Skin epidermis (tissue), 12 donors: ENCODE measurements at regions not wholly inside any gene's neighbourhood (a gene's known extent, or its start where the extent isn't known, plus 50 kb on each side); places are given as distances from the start of the nearest gene placed in this dataset.
"Not testable (repeated sequence)": the region's sequence is repeated elsewhere in the genome, so short reads cannot be mapped to it uniquely, and the experiment has no call there.

ENCODE experiments used
- H3K27ac ChIP-seq, 21 experiments: fragments of 200-600 bp; sonication (generic) in 11 of 21; one replicate each; pipeline ENCODE4 v1.5.0; 2020; ENCODE audit warnings: mild to moderate bottlenecking in 3 of 21, inconsistent platforms in 2 of 21, moderate library complexity in 2 of 21
- H3K4me3 ChIP-seq, 7 experiments: fragments of 200-600 bp; sonication (generic) in 2 of 7; one replicate each; pipeline ENCODE4 v1.5.0; 2020; ENCODE audit warnings: inconsistent platforms in 2 of 7, mild to moderate bottlenecking in 2 of 7, moderate library complexity in 1 of 7

GRCh38 chrX:95945528-95945927, 739.1 kb upstream of the DIAPH2 start:
- no peak overlapping the region for H3K4me3 ChIP-seq
- H3K27ac ChIP-seq, result no peak overlapping the region

GRCh38 chrX:95949588-95949987, 735.1 kb upstream of the DIAPH2 start:
- Histone ChIP-seq H3K4me3 (no peak overlapping the region), H3K27ac (no peak overlapping the region)

- H3K27ac ChIP-seq, result no peak overlapping the region
- no peak overlapping the region for H3K4me3 ChIP-seq
These were observed 734.0 kb upstream of the DIAPH2 start for GRCh38 chrX:95950679-95951078.

GRCh38 chrX:95953564-95953963, 731.1 kb upstream of the DIAPH2 start:
- no peak overlapping the region for H3K4me3 ChIP-seq
- no peak overlapping the region for H3K27ac ChIP-seq

DNA sequence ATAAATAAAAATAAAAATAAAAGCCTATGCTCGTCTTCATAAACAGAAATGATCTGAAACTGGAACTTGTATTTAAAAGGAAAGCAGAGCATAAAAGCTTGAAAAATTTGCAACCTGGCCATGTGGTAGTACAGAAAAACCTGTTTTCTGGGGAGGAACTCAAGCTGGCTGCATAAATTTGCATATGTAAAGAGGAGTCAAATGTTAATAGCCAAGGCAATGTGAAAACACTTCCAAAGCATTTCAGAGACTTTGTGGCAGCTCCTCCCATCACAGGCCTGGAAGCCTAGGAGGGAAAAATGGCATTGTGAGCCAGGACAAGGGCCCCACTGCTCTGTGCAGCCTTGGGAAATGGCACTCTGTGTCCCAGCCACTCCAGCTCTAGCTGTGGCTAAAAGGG, 727.9 kb upstream of the DIAPH2 start:
- H3K4me3 ChIP-seq, result no peak overlapping the region
- H3K27ac ChIP-seq, result no peak overlapping the region

- not testable (repeated sequence) for H3K27ac ChIP-seq, H3K4me3 ChIP-seq
These were observed 711.1 kb upstream of the DIAPH2 start for GRCh38 chrX:95973456-95974095.

DNA sequence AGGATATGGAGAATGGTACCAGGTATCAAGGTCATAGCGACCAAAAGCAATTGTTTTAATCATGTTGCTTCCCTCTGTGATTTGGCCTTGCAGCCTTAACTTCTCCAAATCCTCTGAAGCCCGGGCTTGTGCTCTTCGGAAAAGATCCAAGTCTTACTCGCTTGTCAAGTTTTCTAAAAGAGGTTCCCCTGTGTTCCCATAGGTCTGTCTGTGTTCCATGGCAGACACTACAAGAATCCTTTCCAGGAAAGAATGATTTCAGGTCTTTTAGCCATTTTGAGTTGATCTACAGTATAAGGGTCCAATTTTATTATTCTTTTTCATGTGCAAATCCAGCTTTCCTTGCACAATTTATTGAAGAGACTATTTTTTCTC, 710.6 kb upstream of the DIAPH2 start:
- H3K27ac ChIP-seq, result no peak overlapping the region

GRCh38 chrX:95974890-95975289, 709.8 kb upstream of the DIAPH2 start:
- no peak overlapping the region for H3K27ac ChIP-seq

More for the DNA sequence above, 710.6 kb upstream of the DIAPH2 start:
- H3K4me3 ChIP-seq, result no peak overlapping the region

DNA sequence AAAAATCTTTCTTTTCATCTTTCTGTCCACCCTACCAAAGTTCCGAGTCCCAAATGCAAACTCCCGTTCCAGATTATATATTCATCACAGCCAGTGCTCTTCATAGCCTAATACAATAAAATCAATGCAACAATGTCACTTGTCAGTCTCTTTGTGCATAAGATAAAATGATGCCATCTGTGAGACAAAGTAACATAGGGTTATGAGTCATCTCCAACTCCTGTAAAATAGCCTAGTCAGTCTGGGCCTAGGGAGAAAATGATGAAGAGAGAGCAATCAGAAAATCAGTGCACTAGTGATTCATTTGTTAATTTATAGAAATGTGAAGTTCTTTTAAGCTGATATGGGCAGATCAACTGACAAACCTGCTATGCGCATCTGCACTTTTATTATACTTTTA, 689.1 kb upstream of the DIAPH2 start:
- H3K4me3 ChIP-seq, result no peak overlapping the region
- H3K27ac ChIP-seq, result no peak overlapping the region

More at GRCh38 chrX:95974890-95975289, 709.8 kb upstream of the DIAPH2 start:
- no peak overlapping the region for H3K4me3 ChIP-seq

- Histone ChIP-seq H3K4me3 (no peak overlapping the region), H3K27ac (no peak overlapping the region)
These were observed 688.3 kb upstream of the DIAPH2 start for GRCh38 chrX:95996294-95996693.

GRCh38 chrX:96002431-96002830, 682.2 kb upstream of the DIAPH2 start:
- H3K4me3 ChIP-seq, result no peak overlapping the region

GRCh38 chrX:96004386-96004785, 680.3 kb upstream of the DIAPH2 start:
- no peak overlapping the region for H3K27ac ChIP-seq
- H3K4me3 ChIP-seq, result no peak overlapping the region

More at GRCh38 chrX:96002431-96002830, 682.2 kb upstream of the DIAPH2 start:
- no peak overlapping the region for H3K27ac ChIP-seq

DNA sequence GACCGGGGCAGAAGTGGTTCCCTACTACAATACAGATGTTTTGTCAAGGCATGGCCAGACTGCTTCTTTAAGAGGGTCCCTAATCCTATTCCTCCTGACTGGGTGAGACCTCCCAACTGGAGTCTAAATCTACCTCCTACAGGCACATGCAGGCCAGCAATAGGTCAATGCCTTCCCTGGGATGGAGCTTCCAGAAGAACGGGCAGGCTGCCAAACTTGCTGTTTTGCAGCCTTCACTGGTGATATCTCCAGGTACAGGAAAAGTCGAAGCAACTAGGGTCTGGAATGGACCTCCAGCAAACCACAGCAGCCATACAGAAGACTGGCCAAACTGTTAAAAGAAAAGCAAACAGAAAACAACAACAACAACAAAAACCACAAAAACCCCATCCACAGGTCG, 678.4 kb upstream of the DIAPH2 start:
- Histone ChIP-seq H3K27ac (no peak overlapping the region), H3K4me3 (no peak overlapping the region)

- Histone ChIP-seq H3K4me3 (no peak overlapping the region), H3K27ac (no peak overlapping the region)
These were observed 657.2 kb upstream of the DIAPH2 start for GRCh38 chrX:96027407-96027806.

GRCh38 chrX:96052078-96052477, 632.6 kb upstream of the DIAPH2 start:
- Histone ChIP-seq H3K4me3 (no peak overlapping the region), H3K27ac (no peak overlapping the region)

DNA sequence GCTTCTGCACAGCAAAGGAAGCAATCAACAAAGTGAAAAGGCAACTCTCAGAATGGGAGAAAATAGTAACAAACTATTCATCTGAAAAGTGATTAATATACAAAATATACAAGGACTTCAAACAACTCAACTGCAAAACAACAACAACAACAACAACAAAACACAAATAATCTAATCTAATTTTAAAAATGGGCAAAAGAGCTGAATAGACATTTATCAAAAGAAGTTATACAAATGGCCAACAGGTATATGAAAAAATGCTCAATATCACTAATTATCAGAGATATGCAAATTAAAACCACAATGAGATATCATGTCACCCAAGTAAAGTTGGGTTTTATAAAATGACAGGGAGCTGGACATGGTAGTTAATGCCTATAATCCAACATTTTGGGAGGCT, 602.8 kb upstream of the DIAPH2 start:
- H3K27ac ChIP-seq, result no peak overlapping the region
- no peak overlapping the region for H3K4me3 ChIP-seq

DNA sequence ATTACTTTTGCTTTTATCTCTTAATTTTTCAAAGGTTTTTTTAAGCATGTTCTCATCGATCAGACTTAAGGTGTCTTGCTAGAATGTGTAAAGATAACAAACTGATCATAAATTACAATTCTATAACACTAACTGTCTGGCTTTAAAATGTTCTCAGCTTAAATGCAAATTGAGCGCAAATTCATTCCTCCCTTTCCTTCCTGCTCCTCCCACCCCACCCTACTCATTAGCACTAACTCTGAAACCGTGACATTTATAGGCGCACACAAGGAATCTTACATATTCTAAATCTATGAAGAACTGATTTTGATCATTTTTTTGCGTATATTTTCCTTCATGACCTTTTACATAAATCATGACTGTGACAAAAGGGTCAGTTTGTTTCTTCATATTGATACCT, 590.0 kb upstream of the DIAPH2 start:
- no peak overlapping the region for H3K27ac ChIP-seq
- H3K4me3 ChIP-seq, result no peak overlapping the region

GRCh38 chrX:96098471-96098870, 586.2 kb upstream of the DIAPH2 start:
- Histone ChIP-seq H3K4me3 (no peak overlapping the region), H3K27ac (no peak overlapping the region)

GRCh38 chrX:96102997-96103396, 581.6 kb upstream of the DIAPH2 start:
- H3K4me3 ChIP-seq, result no peak overlapping the region
- no peak overlapping the region for H3K27ac ChIP-seq

DNA sequence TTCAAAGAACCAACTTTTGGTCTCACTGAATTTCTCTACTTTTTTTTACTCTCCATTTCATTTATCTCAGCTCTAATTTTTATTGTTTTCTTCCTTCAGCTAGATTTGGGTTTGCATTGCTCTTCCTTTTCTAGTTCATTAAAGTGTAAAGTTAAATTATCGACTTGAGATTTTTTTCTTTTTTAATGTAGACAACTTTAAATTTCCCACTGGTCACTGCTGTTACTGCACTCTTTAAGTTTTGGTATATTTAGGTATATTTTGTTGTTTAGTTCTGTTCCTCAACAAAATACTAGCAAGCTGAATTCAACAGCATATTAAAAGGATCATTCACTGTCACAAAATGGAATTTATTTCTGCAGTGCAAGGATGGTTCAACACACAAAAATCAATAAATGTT, 572.0 kb upstream of the DIAPH2 start:
- no peak overlapping the region for H3K4me3 ChIP-seq
- no peak overlapping the region for H3K27ac ChIP-seq

DNA sequence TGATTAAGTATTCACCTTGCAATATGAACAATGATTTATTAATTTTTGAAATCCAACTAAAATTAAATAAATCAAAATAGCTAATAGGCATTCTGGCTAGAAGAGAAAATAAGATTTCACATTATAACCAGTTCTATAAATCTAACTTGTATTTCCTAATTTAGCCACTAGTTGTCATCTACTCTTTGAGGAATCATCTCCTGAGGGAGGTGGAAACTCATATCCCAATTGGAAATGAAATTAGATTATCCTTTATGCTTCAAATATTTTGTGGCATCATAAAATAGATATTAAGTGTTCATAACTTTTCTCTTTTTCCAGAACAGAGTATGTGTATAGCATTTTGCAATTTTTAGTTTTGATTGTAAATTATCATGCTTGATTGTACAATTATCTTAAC, 558.5 kb upstream of the DIAPH2 start:
- H3K4me3 ChIP-seq, result no peak overlapping the region
- no peak overlapping the region for H3K27ac ChIP-seq

- not testable (repeated sequence) for H3K27ac ChIP-seq
These were observed 556.6 kb upstream of the DIAPH2 start for GRCh38 chrX:96128058-96128457.

More at GRCh38 chrX:96128058-96128457, 556.6 kb upstream of the DIAPH2 start:
- not testable (repeated sequence) for H3K4me3 ChIP-seq
